ENCODE measurements at regions not wholly inside any gene's neighbourhood (a gene's known extent, or its start where the extent isn't known, plus 50 kb on each side); places are given as distances from the start of the nearest gene placed in this dataset.

- no peak for TF ChIP-seq EZH2phosphoT487 (IDR thresholded peaks at IDR 0.05; ENCODE audit: insufficient read depth, low read depth)
- no peak for TF ChIP-seq EZH2 (IDR thresholded peaks at IDR 0.05; ENCODE audit: insufficient read depth, poor library complexity, severe bottlenecking)
Observed at GRCh38 chr10:130921911-130922440, 389.5 kb downstream of the TCERG1L start.

All from GM23248 (cell line).